ENCODE measurements at regions not wholly inside any gene's neighbourhood (a gene's known extent, or its start where the extent isn't known, plus 50 kb on each side); places are given as distances from the start of the nearest gene placed in this dataset.

DNA sequence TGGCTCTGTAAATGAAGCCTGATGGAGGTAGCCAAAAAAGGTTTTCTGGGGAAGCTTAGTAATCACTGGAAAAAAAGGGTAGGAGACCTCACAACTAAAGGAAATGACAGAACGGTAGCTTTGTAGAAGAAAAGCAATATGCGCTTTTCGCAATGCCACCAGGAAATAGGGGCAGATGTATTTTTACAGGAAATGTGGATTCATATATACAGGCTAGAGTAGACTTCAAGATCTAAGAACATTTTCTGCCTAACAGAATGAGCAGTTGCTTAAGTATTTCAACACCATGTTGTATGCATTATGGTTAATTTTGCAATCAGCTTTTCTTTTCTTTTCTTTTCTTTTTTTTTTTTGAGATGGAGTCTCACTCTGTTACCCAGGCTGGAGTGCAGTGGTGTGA is 219.6 kb downstream of the CD83 start:
- Histone ChIP-seq H3K4me1 (ENCODE audit: insufficient read depth) (no peaks in the 10 kb centered on the region), H3K36me3 (ENCODE audit: insufficient read depth) (no peaks in the 10 kb centered on the region), H3K27ac (ENCODE audit: low read depth) (no peak overlapping the region), H3K4me3 (ENCODE audit: low read depth, low read length) (no peak overlapping the region)
- no peak for DNase-seq (ENCODE audit: extremely low spot score)
- WGBS = 87% methylated on average over 3 of the region's 3 CpGs

- H3K27ac ChIP-seq (ENCODE audit: low read depth) = no peak overlapping the region
- no peaks in the 10 kb centered on the region for H3K4me1 ChIP-seq (ENCODE audit: insufficient read depth)
- no peaks in the 10 kb centered on the region for H3K36me3 ChIP-seq (ENCODE audit: insufficient read depth)
- no peak overlapping the region for H3K4me3 ChIP-seq (ENCODE audit: low read depth, low read length)
- WGBS = 96% methylated on average over 1 of the region's 1 CpG
- no peak for DNase-seq (ENCODE audit: extremely low spot score)
Observed at GRCh38 chr6:14339172-14339571, 221.6 kb downstream of the CD83 start.

DNA sequence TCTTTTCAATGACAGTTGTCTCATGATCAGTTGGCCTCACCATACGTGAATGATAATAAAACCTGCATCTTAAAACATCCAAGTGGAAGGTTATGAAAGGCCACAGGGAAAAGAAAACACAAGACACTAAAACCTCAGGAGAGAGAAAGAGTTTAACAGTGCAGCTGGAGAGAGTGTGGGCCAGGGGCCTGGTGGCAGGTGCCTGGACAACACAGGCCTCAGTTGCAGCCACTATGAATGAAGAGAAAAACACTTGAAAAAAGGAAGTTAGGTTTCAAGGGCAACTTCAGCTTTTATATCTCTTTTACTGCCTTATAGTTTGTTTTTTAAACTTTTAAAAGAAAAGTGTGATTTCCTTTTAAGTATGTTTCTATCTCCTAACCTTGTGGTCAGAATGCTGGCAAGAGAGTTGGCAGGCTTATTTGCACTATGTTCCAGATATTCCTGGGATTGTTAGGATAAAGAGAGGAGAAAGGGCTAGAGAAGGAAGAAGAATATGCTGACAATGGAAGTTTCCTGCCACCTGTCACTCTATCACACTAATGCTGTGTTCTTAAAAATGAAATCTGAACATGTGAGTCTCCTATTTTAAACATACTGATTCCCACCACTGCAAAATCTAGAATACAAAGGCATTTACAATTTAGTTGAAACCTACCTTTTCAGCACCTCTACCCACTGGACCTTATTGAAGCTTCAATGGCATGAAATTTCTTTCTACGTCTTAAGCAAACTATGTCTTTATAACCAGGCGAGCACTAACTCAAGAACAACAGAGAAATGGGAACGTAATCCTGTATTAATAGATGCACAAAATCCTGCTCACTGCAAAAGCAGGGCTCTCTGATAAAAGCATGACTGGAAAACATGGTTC is 222.4 kb downstream of the CD83 start:
- no peaks in the 10 kb centered on the region for H3K36me3 ChIP-seq (ENCODE audit: insufficient read depth)
- DNase-seq (ENCODE audit: extremely low spot score) = no peak
- no peaks in the 10 kb centered on the region for H3K4me1 ChIP-seq (ENCODE audit: insufficient read depth)
- no peak overlapping the region for H3K4me3 ChIP-seq (ENCODE audit: low read depth, low read length)
- WGBS = 85% methylated on average over 4 of the region's 4 CpGs
- H3K27ac ChIP-seq (ENCODE audit: low read depth) = no peak overlapping the region

DNA sequence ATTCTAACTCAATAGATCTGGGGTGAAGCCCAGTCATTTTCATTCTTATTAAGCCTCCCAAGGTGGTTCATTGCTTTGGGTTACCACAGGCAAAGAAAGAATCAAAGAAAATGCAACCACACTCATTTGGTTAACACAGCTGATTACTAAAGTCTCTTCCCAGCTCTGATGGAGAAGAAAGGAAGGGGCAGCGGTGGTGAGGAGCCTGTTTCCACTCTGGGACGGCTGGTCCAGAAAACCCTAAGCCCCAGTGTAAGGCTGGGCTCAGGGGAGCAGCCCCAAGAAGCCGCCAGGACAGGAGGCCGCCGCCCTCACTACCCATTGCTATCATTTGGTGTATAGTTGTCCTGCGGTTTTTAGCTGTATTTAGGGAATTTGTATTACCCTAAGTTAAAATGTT is 226.9 kb downstream of the CD83 start:
- WGBS = 88% methylated on average over 6 of the region's 6 CpGs
- no peak overlapping the region for H3K27ac ChIP-seq (ENCODE audit: low read depth)
- no peak for DNase-seq (ENCODE audit: extremely low spot score)
- no peaks in the 10 kb centered on the region for H3K4me1 ChIP-seq (ENCODE audit: insufficient read depth)
- no peak overlapping the region for H3K4me3 ChIP-seq (ENCODE audit: low read depth, low read length)
- H3K36me3 ChIP-seq (ENCODE audit: insufficient read depth) = no peaks in the 10 kb centered on the region

GRCh38 chr6:14348389-14348788 is 230.8 kb downstream of the CD83 start:
- Histone ChIP-seq H3K4me3 (ENCODE audit: low read depth, low read length) (no peak overlapping the region), H3K27ac (ENCODE audit: low read depth) (no peak overlapping the region), H3K36me3 (ENCODE audit: insufficient read depth) (no peaks in the 10 kb centered on the region), H3K4me1 (ENCODE audit: insufficient read depth) (no peaks in the 10 kb centered on the region)
- DNase-seq (ENCODE audit: extremely low spot score) = no peak
- 97% methylated on average over 1 of the region's 1 CpG for WGBS

DNA sequence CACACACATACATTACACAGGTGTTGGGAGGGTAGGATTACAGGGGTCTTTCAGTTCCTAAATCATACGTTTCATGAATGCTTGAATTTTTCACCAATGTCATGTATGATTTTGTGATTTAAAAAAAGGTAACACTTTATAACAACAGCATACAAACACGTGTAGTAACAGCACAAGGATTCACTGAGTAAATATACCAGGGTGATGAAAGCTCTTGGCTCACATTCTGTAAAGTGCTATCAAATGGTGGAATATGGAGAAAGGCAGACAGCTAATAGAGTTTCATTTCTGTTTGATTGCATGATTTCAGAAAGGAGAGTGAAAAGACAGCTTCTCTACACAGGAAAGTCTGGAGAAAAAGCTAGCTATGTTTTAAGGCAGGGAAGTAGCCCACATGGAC is 231.9 kb downstream of the CD83 start:
- DNase-seq (ENCODE audit: extremely low spot score) = no peak
- Histone ChIP-seq H3K27ac (ENCODE audit: low read depth) (no peak overlapping the region), H3K4me1 (ENCODE audit: insufficient read depth) (no peaks in the 10 kb centered on the region), H3K36me3 (ENCODE audit: insufficient read depth) (no peaks in the 10 kb centered on the region), H3K4me3 (ENCODE audit: low read depth, low read length) (no peak overlapping the region)
- 67% methylated on average over 2 of the region's 2 CpGs for WGBS

DNA sequence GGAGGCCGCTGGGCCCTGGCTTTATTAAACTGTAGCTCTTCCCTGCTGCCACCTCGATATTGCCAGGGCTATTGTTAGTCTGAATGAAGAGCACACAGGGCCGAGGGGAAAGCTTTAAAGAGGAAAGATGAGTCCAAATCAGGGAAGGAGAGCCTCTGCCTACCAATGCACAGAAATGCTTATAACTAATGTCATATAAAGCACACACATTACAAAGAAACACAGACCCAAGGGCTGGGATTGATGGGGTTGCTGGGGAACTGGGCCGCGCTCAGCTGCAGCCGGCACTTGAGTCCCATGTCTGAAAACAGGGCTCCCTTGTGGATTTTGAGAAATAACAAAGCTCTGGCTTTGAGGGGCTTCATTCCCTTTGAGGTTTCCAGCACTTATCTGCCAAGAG is 232.6 kb downstream of the CD83 start:
- Histone ChIP-seq H3K27ac (ENCODE audit: low read depth) (no peak overlapping the region), H3K4me3 (ENCODE audit: low read depth, low read length) (no peak overlapping the region), H3K36me3 (ENCODE audit: insufficient read depth) (no peaks in the 10 kb centered on the region), H3K4me1 (ENCODE audit: insufficient read depth) (no peaks in the 10 kb centered on the region)
- WGBS = 89% methylated on average over 6 of the region's 6 CpGs
- DNase-seq (ENCODE audit: extremely low spot score) = no peak

GRCh38 chr6:14353281-14353680 is 235.7 kb downstream of the CD83 start:
- 88% methylated on average over 3 of the region's 3 CpGs for WGBS
- DNase-seq (ENCODE audit: extremely low spot score) = no peak
- Histone ChIP-seq H3K4me1 (ENCODE audit: insufficient read depth) (no peaks in the 10 kb centered on the region), H3K36me3 (ENCODE audit: insufficient read depth) (no peaks in the 10 kb centered on the region), H3K27ac (ENCODE audit: low read depth) (no peak overlapping the region), H3K4me3 (ENCODE audit: low read depth, low read length) (no peak overlapping the region)

DNA sequence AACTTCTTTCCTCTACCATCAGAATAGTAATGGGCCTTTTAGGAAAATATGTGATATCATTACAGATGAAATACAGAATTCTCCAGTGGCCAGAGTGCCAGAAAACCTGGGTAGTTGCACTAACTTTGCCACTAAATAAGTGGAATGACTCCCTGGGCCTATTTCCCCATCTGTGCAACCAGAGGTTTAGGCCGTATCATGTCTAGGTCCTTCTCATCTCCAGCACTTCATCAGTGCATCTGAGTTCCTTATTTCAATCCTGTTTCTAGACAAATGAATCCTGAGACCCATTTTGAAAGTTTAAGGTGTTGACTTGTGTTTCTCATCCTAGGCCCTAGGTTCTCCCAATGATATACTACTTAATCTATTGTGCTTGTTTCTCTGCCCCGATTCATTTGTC is 236.2 kb downstream of the CD83 start:
- DNase-seq (ENCODE audit: extremely low spot score) = no peak
- H3K4me1 ChIP-seq (ENCODE audit: insufficient read depth) = no peaks in the 10 kb centered on the region
- H3K4me3 ChIP-seq (ENCODE audit: low read depth, low read length) = no peak overlapping the region
- no peaks in the 10 kb centered on the region for H3K36me3 ChIP-seq (ENCODE audit: insufficient read depth)
- H3K27ac ChIP-seq (ENCODE audit: low read depth) = no peak overlapping the region
- WGBS = 98% methylated on average over 2 of the region's 2 CpGs

DNA sequence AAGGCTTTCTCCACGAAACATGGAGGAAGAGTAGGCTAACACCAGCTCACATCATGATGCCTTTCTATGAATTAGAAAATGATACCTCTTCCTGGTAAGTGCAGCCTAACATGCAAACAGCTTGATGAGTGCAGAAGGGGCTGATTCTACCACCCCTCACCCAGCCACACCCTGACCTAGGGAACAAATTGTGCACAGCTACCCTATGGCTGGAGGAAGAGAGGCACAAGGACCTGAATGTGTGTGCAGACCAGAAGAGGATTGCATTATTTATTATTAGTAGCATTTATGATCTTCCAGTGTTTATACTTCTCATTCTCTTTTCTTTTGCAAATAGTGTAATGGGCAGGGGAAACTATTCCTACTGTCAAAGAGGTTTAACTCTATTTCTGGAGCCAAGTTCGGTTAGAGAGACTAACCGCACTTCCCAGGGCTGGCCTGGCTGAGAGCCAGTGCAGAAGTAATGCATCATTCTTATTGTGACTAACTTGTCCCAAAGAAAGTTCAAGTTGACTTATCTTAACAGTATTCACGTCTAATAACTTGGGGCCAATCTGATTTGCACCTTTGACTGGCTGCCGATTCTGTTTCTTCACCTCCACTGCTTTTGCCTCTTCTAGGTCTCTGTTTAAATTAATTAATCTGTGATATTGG is 237.5 kb downstream of the CD83 start:
- no peaks in the 10 kb centered on the region for H3K36me3 ChIP-seq (ENCODE audit: insufficient read depth)
- peak; percentile 51 for DNase-seq (ENCODE audit: extremely low spot score)
- no peak overlapping the region for H3K27ac ChIP-seq (ENCODE audit: low read depth)
- WGBS = 18% methylated on average over 5 of the region's 5 CpGs
- no peak overlapping the region for H3K4me3 ChIP-seq (ENCODE audit: low read depth, low read length)
- H3K4me1 ChIP-seq (ENCODE audit: insufficient read depth) = no peaks in the 10 kb centered on the region

DNA sequence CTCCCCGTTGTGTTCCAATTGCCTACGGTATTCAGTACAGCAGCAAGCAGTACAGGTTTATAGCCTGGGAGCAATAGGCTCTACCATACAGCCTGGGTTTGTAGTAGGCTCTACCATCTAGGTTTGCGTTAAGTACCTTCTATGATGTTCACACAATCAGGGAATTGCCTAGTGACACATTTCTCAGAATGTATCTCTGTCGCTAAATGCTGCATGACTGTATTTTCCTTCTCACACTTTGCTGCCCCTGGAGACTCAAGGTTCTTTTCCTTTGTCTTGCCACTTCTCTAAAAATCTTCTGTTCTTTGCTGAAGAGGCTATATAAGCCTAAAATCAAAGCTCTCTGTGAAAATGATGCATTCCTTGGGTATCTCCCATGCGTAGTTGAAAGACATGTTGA is 241.9 kb downstream of the CD83 start:
- no peak for DNase-seq (ENCODE audit: extremely low spot score)
- no peaks in the 10 kb centered on the region for H3K4me1 ChIP-seq (ENCODE audit: insufficient read depth)
- H3K4me3 ChIP-seq (ENCODE audit: low read depth, low read length) = no peak overlapping the region
- 94% methylated on average over 5 of the region's 5 CpGs for WGBS
- no peak overlapping the region for H3K27ac ChIP-seq (ENCODE audit: low read depth)
- H3K36me3 ChIP-seq (ENCODE audit: insufficient read depth) = no peaks in the 10 kb centered on the region

DNA sequence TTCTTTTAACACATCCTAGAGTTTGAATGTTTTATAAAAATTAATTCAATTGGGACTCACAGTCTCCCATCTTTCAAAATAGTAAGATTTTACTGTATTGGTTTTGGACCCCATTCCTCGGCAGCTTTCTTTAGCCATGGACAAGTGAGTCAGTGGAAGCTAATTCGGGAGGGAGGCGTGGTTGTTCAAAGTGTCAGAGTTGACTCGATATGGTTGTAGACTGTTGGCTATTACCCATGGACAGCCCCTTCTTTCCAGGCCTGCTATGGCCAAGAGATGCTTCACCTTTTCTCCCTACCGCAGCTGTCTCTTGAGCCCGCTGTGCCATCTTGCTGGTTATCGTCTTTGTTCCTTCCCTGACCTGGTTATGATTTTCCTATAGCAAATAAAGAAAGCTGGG is 243.0 kb downstream of the CD83 start:
- Histone ChIP-seq H3K4me3 (ENCODE audit: low read depth, low read length) (no peak overlapping the region), H3K27ac (ENCODE audit: low read depth) (no peak overlapping the region), H3K36me3 (ENCODE audit: insufficient read depth) (no peaks in the 10 kb centered on the region), H3K4me1 (ENCODE audit: insufficient read depth) (no peaks in the 10 kb centered on the region)
- 94% methylated on average over 7 of the region's 7 CpGs for WGBS
- no peak for DNase-seq (ENCODE audit: extremely low spot score)

GRCh38 chr6:14361297-14361696 is 243.7 kb downstream of the CD83 start:
- H3K4me3 ChIP-seq (ENCODE audit: low read depth, low read length) = no peak overlapping the region
- no peak overlapping the region for H3K27ac ChIP-seq (ENCODE audit: low read depth)
- no peaks in the 10 kb centered on the region for H3K4me1 ChIP-seq (ENCODE audit: insufficient read depth)
- no peaks in the 10 kb centered on the region for H3K36me3 ChIP-seq (ENCODE audit: insufficient read depth)
- no peak for DNase-seq (ENCODE audit: extremely low spot score)
- 35% methylated on average over 2 of the region's 2 CpGs for WGBS

- 88% methylated on average over 5 of the region's 5 CpGs for WGBS
- no peak overlapping the region for H3K27ac ChIP-seq (ENCODE audit: low read depth)
- no peak overlapping the region for H3K4me3 ChIP-seq (ENCODE audit: low read depth, low read length)
- H3K36me3 ChIP-seq (ENCODE audit: insufficient read depth) = no peaks in the 10 kb centered on the region
- no peak for DNase-seq (ENCODE audit: extremely low spot score)
- H3K4me1 ChIP-seq (ENCODE audit: insufficient read depth) = no peaks in the 10 kb centered on the region
Observed at GRCh38 chr6:14361956-14362587, 244.5 kb downstream of the CD83 start.

Data from urinary bladder (tissue), 3 donors.